ENCODE measurements at regions not wholly inside any gene's neighbourhood (a gene's known extent, or its start where the extent isn't known, plus 50 kb on each side); places are given as distances from the start of the nearest gene placed in this dataset.
A peak's percentile ranks its signal among the peaks of the same experiment; 100 is the strongest.
"Not testable (repeated sequence)": the region's sequence is repeated elsewhere in the genome, so short reads cannot be mapped to it uniquely, and the experiment has no call there.

DNA sequence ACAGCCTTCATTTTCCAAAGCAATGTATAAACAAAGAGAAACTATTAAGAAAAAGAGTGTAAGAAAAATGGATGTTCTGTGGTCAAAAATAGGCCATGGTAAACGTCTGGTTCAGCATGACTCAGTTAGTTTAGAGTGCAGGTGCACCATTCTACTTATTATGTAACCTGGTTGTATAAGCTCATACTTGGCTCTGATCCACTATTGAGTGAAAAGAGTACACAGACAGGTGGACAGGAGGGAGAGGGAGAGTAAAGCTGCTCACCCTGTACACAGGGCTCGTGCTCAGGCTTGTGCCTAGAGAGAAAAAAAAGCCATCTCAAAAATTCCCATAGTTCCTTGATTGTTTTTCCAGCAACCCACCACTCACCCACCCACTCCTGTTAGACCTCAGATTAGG lies 85.8 kb upstream of the ZNF91 start:
- TF ChIP-seq POLR2A (IDR thresholded peaks at IDR 0.05) = no peak
- TF ChIP-seq, protein P1, sequence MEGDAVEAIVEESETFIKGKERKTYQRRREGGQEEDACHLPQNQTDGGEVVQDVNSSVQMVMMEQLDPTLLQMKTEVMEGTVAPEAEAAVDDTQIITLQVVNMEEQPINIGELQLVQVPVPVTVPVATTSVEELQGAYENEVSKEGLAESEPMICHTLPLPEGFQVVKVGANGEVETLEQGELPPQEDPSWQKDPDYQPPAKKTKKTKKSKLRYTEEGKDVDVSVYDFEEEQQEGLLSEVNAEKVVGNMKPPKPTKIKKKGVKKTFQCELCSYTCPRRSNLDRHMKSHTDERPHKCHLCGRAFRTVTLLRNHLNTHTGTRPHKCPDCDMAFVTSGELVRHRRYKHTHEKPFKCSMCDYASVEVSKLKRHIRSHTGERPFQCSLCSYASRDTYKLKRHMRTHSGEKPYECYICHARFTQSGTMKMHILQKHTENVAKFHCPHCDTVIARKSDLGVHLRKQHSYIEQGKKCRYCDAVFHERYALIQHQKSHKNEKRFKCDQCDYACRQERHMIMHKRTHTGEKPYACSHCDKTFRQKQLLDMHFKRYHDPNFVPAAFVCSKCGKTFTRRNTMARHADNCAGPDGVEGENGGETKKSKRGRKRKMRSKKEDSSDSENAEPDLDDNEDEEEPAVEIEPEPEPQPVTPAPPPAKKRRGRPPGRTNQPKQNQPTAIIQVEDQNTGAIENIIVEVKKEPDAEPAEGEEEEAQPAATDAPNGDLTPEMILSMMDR (IDR thresholded peaks at IDR 0.05) = no peak
- no peak overlapping the region for H3K4me3 ChIP-seq (ENCODE audit: low read depth, poor library complexity, severe bottlenecking)
- intact Hi-C loops (cut with DNase I; ENCODE audit: low total_unique reads) = no loop called here
- DNase-seq (ENCODE audit: low spot score in 2 of 2) = no peak
- WGBS, 2 donors = 6 to 19% methylated on average over 2 of the region's 2 CpGs

DNA sequence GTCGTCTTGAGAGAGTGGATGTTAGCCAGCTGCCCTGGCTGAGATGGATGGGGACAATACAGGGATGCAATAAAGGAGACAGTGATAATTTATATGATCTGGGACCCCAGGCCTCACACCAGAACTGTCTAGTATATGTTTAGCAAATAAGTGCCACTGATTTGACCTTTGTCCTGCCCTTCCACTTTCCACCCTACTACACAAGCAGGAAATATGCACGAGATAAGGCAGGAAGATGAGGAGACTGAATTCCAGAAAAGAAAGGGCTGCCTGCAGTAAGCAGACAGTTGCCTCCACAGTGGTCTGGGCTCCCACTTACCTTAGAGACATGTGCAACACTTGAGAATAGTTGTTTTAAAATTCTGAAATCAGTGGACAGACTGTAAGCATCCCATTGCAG lies 80.2 kb upstream of the ZNF91 start:
- TF ChIP-seq POLR2A (IDR thresholded peaks at IDR 0.05) = no peak
- TF ChIP-seq, protein P1 (IDR thresholded peaks at IDR 0.05) = no peak
- DNase-seq (ENCODE audit: low spot score in 2 of 2) = no peak
- 58 to 62% methylated on average over 2 of the region's 2 CpGs for WGBS, 2 donors
- intact Hi-C loops (cut with DNase I; ENCODE audit: low total_unique reads) = no loop called here
- H3K4me3 ChIP-seq (ENCODE audit: low read depth, poor library complexity, severe bottlenecking) = no peak overlapping the region

DNA sequence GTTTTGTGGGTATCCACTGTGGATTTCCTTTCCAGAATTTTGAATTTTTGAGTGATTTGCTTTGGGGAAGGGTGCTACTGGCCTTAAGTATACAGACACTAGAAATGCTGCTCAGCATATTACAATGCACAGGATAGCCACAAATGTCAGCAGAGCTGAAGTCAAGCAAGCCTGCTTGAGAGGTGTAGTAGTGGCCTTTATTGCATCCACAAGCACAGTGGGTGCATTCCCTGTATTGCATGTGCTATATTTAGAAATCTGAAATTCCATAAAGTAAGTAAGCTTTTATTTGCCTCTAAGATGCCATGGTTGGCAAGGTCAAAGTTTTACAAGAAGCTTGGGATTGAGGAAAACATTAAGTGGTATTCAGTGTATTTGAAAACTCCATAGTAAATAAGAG lies 79.5 kb upstream of the ZNF91 start:
- no peak for DNase-seq (ENCODE audit: low spot score in 2 of 2)
- TF ChIP-seq POLR2A (IDR thresholded peaks at IDR 0.05) = no peak
- TF ChIP-seq, protein P1 (IDR thresholded peaks at IDR 0.05) = no peak
- no peak overlapping the region for H3K4me3 ChIP-seq (ENCODE audit: low read depth, poor library complexity, severe bottlenecking)
- intact Hi-C loops (cut with DNase I; ENCODE audit: low total_unique reads) = no loop called here

DNA sequence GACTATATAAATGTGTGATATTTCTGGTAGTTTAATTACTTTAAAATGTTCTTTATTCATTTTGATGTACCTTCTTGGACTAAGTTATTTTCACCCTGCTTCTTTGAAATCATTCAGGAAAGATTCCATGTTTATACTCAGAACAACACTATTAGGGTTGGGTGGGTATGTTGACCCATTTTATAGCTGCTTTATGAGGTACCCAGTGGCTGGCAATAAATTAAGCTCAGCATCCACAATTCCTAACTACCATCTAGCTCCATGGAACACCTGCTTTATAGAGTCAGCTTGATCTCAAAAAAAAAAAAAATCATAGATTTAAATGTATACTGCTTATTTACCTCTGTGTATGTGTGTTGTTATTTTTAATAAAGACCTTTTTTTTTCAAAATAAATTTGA lies 78.9 kb upstream of the ZNF91 start:
- intact Hi-C loops (cut with DNase I; ENCODE audit: low total_unique reads) = no loop called here
- no peak for DNase-seq (ENCODE audit: low spot score in 2 of 2)
- TF ChIP-seq, protein P1 (IDR thresholded peaks at IDR 0.05) = no peak
- no peak for TF ChIP-seq POLR2A (IDR thresholded peaks at IDR 0.05)
- H3K4me3 ChIP-seq (ENCODE audit: low read depth, poor library complexity, severe bottlenecking) = no peak overlapping the region

DNA sequence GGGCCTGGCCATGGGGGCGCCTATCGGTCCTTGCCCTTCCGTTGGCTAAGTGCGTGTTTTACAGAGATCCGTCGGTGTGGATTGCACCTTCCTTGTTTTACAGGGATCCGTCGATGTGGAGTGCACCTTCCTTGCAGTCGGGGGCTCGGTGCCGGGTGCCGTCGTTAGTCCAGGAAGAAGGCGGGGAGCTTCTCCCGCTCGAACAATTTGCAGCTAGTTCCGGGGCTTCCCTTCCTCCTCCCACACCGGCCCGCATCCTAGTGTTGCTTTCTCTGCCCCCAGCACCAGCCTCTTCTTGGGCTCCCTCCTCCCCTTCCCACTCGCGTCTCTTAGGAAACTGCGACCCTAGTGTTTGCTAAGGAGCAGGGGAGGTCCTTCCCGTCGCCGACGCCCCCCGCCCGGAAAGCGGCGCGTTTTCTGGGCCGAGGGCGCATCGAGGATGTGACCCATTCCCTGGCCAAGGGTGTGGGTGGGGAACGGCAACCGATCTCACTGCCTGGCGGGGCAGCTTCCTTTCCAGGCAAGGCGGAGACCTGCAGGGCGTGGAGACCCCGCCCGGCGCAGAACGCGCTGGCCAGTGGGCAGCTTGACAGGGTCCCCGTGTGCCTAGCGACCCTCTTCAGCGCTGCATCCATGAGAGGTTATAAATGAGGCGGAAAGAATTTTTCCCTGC lies 75.7 kb upstream of the ZNF91 start:
- no peak for DNase-seq (ENCODE audit: low spot score in 2 of 2)
- 13 to 14% methylated on average over 37 to 39 of the region's 48 CpGs for WGBS, 2 donors
- TF ChIP-seq, protein P1 (IDR thresholded peaks at IDR 0.05) = no peak
- TF ChIP-seq POLR2A (IDR thresholded peaks at IDR 0.05) = no peak
- peak overlapping the region; percentile 1 for H3K4me3 ChIP-seq (ENCODE audit: low read depth, poor library complexity, severe bottlenecking)
- intact Hi-C loops (cut with DNase I; ENCODE audit: low total_unique reads) = no loop called here

DNA sequence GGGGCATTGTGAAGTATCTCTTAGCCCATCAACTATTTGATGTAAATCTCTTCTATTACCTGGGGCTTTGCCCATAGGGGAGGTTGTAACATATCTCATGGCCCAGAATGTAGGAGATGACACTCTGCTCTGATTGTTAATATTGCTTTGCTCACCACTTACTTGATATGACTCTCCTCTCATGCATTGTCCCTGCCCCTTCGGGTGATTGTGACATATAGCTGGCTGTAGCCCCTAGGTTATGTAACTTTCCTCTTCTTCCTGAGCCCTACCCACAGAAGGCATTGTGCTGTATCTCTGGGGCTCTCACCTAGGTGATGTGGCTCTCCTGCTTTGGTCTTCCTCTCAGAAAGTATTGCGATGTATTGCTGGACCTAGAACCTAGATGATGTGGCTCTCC lies 69.1 kb upstream of the ZNF91 start:
- DNase-seq (ENCODE audit: low spot score in 2 of 2); intact Hi-C loops (cut with DNase I; ENCODE audit: low total_unique reads); H3K4me3 ChIP-seq (ENCODE audit: low read depth, poor library complexity, severe bottlenecking): not testable (repeated sequence)
- 91 to 97% methylated on average over 2 of the region's 2 CpGs for WGBS, 2 donors
